Endothelial cell of umbilical vein (primary cell): ENCODE measurements at regions not wholly inside any gene's neighbourhood (a gene's known extent, or its start where the extent isn't known, plus 50 kb on each side); places are given as distances from the start of the nearest gene placed in this dataset.

Experiments
- BruUV-seq: library from RNA; stranded (reverse); fragments of 400-500 nt; replicated peaks from 2 replicates; lab custom pipeline; 2021; lab: Mats Ljungman, UMichigan
- CTCF ChIA-PET: fragments of 300-600, 350-600 bp; sonication (Branson Sonifier 250); formaldehyde crosslinking; loops from one replicate; lab custom pipeline; 2021; ENCODE audit warnings: antibody characterized with exemption, inconsistent platforms; lab: Charles Lee
- POLR2A ChIA-PET: fragments of 300-600, 350-600 bp; sonication (Branson Sonifier 250); formaldehyde crosslinking; loops from one replicate; lab custom pipeline; 2021; ENCODE audit warnings: antibody characterized with exemption, inconsistent platforms; lab: Charles Lee
- DNase-seq: peaks from one replicate; pipeline ENCODE4 v3.0.0-alpha.2; 2011; ENCODE audit warnings: low read depth, low spot score
- FAIRE-seq: peaks from 2 replicates; lab custom pipeline; 2011; peaks lifted over from hg19 to GRCh38; lab: Jason Lieb, UNC
- H2AFZ ChIP-seq: 2 replicates; pipeline ENCODE4 v1.6.0; 2012; ENCODE audit warnings: low read depth, low read length, control low read depth, inconsistent platforms
- H3K27ac ChIP-seq: 2 replicates; pipeline ENCODE4 v1.5.1; 2011; ENCODE audit warnings: low read depth, mild to moderate bottlenecking, control low read depth, low read length, moderate library complexity; ENCODE audit not compliant: insufficient read depth
- H3K27me3 ChIP-seq, 2 experiments: 2 replicates each; pipeline versions ENCODE4 v1.6.0 to v1.6.1; 2011; ENCODE audit warnings: low read length in 2 of 2, mixed read lengths in 1 of 2; ENCODE audit not compliant: control insufficient read depth in 2 of 2, insufficient read depth in 2 of 2
- H3K36me3 ChIP-seq, 2 experiments: 2 replicates in 1 of 2; 3 replicates in 1 of 2; pipeline ENCODE4 v1.5.1; 2011; ENCODE audit warnings: low read length in 2 of 2, mild to moderate bottlenecking in 1 of 2, moderate library complexity in 1 of 2; ENCODE audit not compliant: control insufficient read depth in 2 of 2, insufficient read depth in 2 of 2; ENCODE audit errors: extremely low read depth in 1 of 2
- H3K4me1 ChIP-seq: 3 replicates; pipeline ENCODE4 v1.5.1; 2011; ENCODE audit warnings: mild to moderate bottlenecking, low read length; ENCODE audit not compliant: control insufficient read depth, insufficient read depth; ENCODE audit errors: extremely low read depth
- H3K4me2 ChIP-seq: 2 replicates; pipeline ENCODE4 v1.6.1; 2011; ENCODE audit warnings: low read length, control low read depth, mixed read lengths; ENCODE audit not compliant: insufficient read depth
- H3K4me3 ChIP-seq, 3 experiments: fragments of 200-600 bp in 1 of 3; sonication (generic), shearing (Covaris generic) in 1 of 3; replicated peaks in 1 of 3; 2 replicates each; pipeline ENCODE4 v1.5.1; 2011 to 2016; ENCODE audit warnings: control low read depth in 3 of 3, low read length in 3 of 3, mild to moderate bottlenecking in 2 of 3, inconsistent platforms in 1 of 3, low read depth in 1 of 3, moderate library complexity in 1 of 3; ENCODE audit not compliant: insufficient read depth in 1 of 3
- H3K79me2 ChIP-seq: 2 replicates; pipeline ENCODE4 v1.6.0; 2012; ENCODE audit warnings: low read length, inconsistent platforms; ENCODE audit not compliant: control insufficient read depth, insufficient read depth
- H3K9ac ChIP-seq: replicated peaks from 2 replicates; pipeline ENCODE3; 2011; ENCODE audit warnings: low read length, control low read depth; ENCODE audit not compliant: insufficient read depth; ENCODE audit errors: extremely low read depth
- H3K9me1 ChIP-seq: replicated peaks from 3 replicates; pipeline ENCODE4 v1.6.0; 2011; ENCODE audit warnings: mild to moderate bottlenecking, low read length; ENCODE audit not compliant: control insufficient read depth, insufficient read depth; ENCODE audit errors: extremely low read depth
- H3K9me3 ChIP-seq: replicated peaks from 2 replicates; pipeline ENCODE4 v1.5.1; 2012; ENCODE audit warnings: low read length, inconsistent platforms; ENCODE audit not compliant: control insufficient read depth, insufficient read depth
- H4K20me1 ChIP-seq: replicated peaks from 2 replicates; pipeline ENCODE3; 2011; ENCODE audit warnings: mild to moderate bottlenecking, low read length; ENCODE audit not compliant: control insufficient read depth, insufficient read depth; ENCODE audit errors: extremely low read depth
- EZH2 ChIP-seq: IDR thresholded peaks from 2 replicates; pipeline ENCODE4 v1.6.1; 2012; ENCODE audit warnings: borderline replicate concordance, low read depth, mild to moderate bottlenecking, moderate library complexity, low read length, inconsistent platforms; ENCODE audit not compliant: severe bottlenecking
- FOS ChIP-seq: IDR thresholded peaks from 2 replicates; pipeline ENCODE4 v1.6.1; 2011; ENCODE audit warnings: mild to moderate bottlenecking, low read length, moderate library complexity, borderline replicate concordance; ENCODE audit not compliant: insufficient read depth
- JUN ChIP-seq: IDR thresholded peaks from 2 replicates; pipeline ENCODE4 v1.6.1; 2011; ENCODE audit warnings: borderline replicate concordance, low read depth; ENCODE audit not compliant: insufficient read length, insufficient read depth
- MYC ChIP-seq: IDR thresholded peaks from one replicate; pipeline ENCODE4 v1.6.1; 2011; ENCODE audit warnings: mild to moderate bottlenecking, low read depth, low read length
- POLR2A ChIP-seq: IDR thresholded peaks from 2 replicates; pipeline ENCODE4 v1.6.1; 2012; ENCODE audit warnings: low read depth, mild to moderate bottlenecking, control low read depth, low read length
- POLR2AphosphoS5 ChIP-seq: IDR thresholded peaks from 2 replicates; pipeline ENCODE4 v1.6.1; 2012; ENCODE audit warnings: low read depth, mild to moderate bottlenecking, control low read depth, low read length, moderate library complexity; ENCODE audit not compliant: insufficient read depth
- dilution Hi-C: fragments of 300-500 bp; cut with MboI; formaldehyde crosslinking; loops from one replicate; pipeline ENCODE4 v1.15.0; 2019; ENCODE audit warnings: low sequenced_read_pairs; ENCODE audit not compliant: extremely low pct_ligation_motif_present
- intact Hi-C: fragments of 100-400 bp; cut with micrococcal nuclease; formaldehyde crosslinking; loops from one replicate; pipeline ENCODE4 v1.10.0; 2022
- TF ChIP-seq, protein P1 (sequence below), 2 donors: IDR thresholded peaks; 1 replicate in 1 of 2; 2 replicates in 1 of 2; pipeline ENCODE4 v1.5.1; 2011; ENCODE audit warnings: low read length in 2 of 2, mild to moderate bottlenecking in 2 of 2, moderate library complexity in 2 of 2, control low read depth in 1 of 2, inconsistent platforms in 1 of 2, low read depth in 1 of 2; ENCODE audit not compliant: insufficient read depth in 1 of 2; ENCODE audit errors: extremely low read depth in 1 of 2
- TF ChIP-seq, protein P2 (sequence below): IDR thresholded peaks from 2 replicates; pipeline ENCODE4 v1.6.1; 2011; ENCODE audit not compliant: insufficient read depth, insufficient read length

DNA sequence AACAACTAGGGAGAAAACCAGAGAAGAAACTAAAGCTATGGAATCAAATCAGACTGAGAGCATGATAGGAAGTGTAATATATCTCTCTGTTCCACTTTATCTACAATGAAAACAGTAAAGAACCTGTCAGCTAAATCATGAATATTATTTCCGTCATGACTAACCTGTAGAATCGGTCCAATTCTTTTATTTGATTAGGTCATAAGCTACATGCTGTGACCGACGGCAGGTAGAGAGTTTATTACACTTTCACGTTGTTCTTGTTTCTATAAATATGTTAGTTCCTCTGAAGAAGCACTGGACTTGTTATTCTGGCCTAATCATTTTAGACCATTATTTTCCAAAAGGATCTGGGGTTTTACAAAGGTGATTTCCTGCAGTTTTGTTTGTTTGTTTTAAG is 91.1 kb downstream of the DMRTA1 start:
- CTCF ChIA-PET, result no interaction called here
- Histone ChIP-seq H3K27me3 (no peaks in the 10 kb centered on the region), H3K4me1 (no peaks in the 10 kb centered on the region), H3K36me3 (no peaks in the 10 kb centered on the region), H3K9ac (no peak overlapping the region), H4K20me1 (no peaks in the 10 kb centered on the region), H3K9me3 (no peaks in the 10 kb centered on the region), H3K27ac (no peak overlapping the region), H3K4me3 (no peak overlapping the region), H3K4me2 (no peak overlapping the region), H2AFZ (no peak overlapping the region), H3K9me1 (no peaks in the 10 kb centered on the region), H3K79me2 (no peaks in the 10 kb centered on the region)
- BruUV-seq, result no TSS peak
- DNase-seq (no peak), FAIRE-seq (no peak)
- intact Hi-C loops (no loop called here), dilution Hi-C loops (no loop called here)
- TF ChIP-seq FOS (no peak), POLR2A (no peak), EZH2 (no peak)
- POLR2A ChIA-PET, result no interaction called here

DNA sequence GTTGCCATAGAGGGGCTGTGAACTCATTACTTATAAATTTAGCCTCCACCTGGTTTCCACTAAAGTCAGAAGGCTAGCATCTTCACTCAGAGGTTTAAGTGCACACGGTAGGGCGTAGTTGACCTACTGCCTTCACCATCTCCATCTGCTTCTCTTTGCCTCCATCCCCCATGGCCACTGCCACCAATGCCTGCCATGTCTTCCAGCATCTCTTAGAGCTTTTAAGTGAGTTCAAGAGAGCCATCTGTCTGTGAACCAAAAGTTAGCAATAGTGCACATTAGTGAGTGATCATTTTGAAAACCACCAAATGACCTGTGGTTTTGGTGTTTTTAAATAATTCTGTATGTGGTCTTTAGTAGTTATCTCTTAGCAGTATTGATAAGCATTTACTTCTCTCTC is 102.0 kb downstream of the DMRTA1 start:
- TF ChIP-seq, protein P1, sequence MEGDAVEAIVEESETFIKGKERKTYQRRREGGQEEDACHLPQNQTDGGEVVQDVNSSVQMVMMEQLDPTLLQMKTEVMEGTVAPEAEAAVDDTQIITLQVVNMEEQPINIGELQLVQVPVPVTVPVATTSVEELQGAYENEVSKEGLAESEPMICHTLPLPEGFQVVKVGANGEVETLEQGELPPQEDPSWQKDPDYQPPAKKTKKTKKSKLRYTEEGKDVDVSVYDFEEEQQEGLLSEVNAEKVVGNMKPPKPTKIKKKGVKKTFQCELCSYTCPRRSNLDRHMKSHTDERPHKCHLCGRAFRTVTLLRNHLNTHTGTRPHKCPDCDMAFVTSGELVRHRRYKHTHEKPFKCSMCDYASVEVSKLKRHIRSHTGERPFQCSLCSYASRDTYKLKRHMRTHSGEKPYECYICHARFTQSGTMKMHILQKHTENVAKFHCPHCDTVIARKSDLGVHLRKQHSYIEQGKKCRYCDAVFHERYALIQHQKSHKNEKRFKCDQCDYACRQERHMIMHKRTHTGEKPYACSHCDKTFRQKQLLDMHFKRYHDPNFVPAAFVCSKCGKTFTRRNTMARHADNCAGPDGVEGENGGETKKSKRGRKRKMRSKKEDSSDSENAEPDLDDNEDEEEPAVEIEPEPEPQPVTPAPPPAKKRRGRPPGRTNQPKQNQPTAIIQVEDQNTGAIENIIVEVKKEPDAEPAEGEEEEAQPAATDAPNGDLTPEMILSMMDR (IDR thresholded peaks at IDR 0.05; ENCODE audit: extremely low read depth in 1 of 2, insufficient read depth in 1 of 2, low read depth in 1 of 2, low read length in 2 of 2), result no peak
- TF ChIP-seq EZH2 (no peak), MYC (no peak), POLR2AphosphoS5 (no peak), POLR2A (no peak), JUN (no peak)
- TF ChIP-seq, protein P2, sequence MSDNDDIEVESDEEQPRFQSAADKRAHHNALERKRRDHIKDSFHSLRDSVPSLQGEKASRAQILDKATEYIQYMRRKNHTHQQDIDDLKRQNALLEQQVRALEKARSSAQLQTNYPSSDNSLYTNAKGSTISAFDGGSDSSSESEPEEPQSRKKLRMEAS, result no peak
- POLR2A ChIA-PET, result no interaction called here

More for the DNA sequence above, 102.0 kb downstream of the DMRTA1 start:
- Histone ChIP-seq H3K27me3 (no peaks in the 10 kb centered on the region), H4K20me1 (no peaks in the 10 kb centered on the region), H2AFZ (no peak overlapping the region), H3K4me3 (no peak overlapping the region), H3K9me1 (no peaks in the 10 kb centered on the region), H3K4me2 (no peak overlapping the region), H3K79me2 (no peaks in the 10 kb centered on the region), H3K27ac (no peak overlapping the region), H3K36me3 (no peaks in the 10 kb centered on the region), H3K9me3 (no peaks in the 10 kb centered on the region), H3K4me1 (no peaks in the 10 kb centered on the region), H3K9ac (no peak overlapping the region)
- intact Hi-C loops (no loop called here), dilution Hi-C loops (no loop called here)
- no peak for FAIRE-seq
- DNase-seq, result no peak
- CTCF ChIA-PET, result no interaction called here
- no TSS peak for BruUV-seq
